Erythroblast (primary cell): ENCODE measurements at regions not wholly inside any gene's neighbourhood (a gene's known extent, or its start where the extent isn't known, plus 50 kb on each side); places are given as distances from the start of the nearest gene placed in this dataset.

Experiments
- GATA1 ChIP-seq: IDR thresholded peaks from 2 replicates; pipeline ENCODE4 v1.6.1; 2011; ENCODE audit warnings: low read depth, mild to moderate bottlenecking, control low read depth, low read length, moderate library complexity
- POLR2A ChIP-seq: IDR thresholded peaks from 2 replicates; pipeline ENCODE4 v1.6.1; 2011; ENCODE audit warnings: mild to moderate bottlenecking, low read length

DNA sequence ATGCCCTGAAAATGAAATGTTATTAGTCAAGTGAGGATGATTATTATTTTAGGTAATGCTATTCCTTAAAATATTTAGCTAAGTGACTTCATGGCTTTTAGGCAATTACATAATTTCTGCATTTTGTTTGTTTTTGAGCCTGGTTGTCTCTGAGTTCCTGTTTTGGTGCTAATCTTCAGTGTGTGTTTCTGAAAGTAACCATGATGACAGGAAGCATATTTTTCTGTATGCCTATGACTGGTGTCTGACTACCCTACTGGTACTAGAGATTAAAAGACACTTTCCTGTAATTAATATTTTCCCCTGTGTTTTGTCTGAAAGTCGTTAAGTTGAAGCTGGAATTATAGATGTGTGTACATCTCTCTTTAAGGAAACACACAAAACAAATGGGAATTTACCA lies 295.0 kb upstream of the SPRED2 start:
- TF ChIP-seq POLR2A, result no peak
- no peak for TF ChIP-seq GATA1
